ENCODE measurements at regions not wholly inside any gene's neighbourhood (a gene's known extent, or its start where the extent isn't known, plus 50 kb on each side); places are given as distances from the start of the nearest gene placed in this dataset.

GRCh38 chrX:69284491-69284890 lies 119.2 kb upstream of the PJA1 start:
- no peak overlapping the region for H2BK5ac ChIP-seq (ENCODE audit: insufficient read length, low read length)
- no peak overlapping the region for H2BK12ac ChIP-seq (ENCODE audit: insufficient read length, low read depth, low read length)
- no peak overlapping the region for H2BK20ac ChIP-seq (ENCODE audit: low read depth, low read length, poor library complexity, severe bottlenecking)
- no peaks in the 10 kb centered on the region for H3K79me1 ChIP-seq (ENCODE audit: insufficient read depth, low read depth, low read length, poor library complexity, severe bottlenecking)
- no peak overlapping the region for H3K27ac ChIP-seq (ENCODE audit: insufficient read length, low read depth, low read length)
- DNase-seq = no peak
- H3K9me3 Mint-ChIP-seq = peaks cover 76 to 88% of the 10 kb centered on the region in 2 experiments
- TF ChIP-seq CTCF (conservative IDR thresholded peaks at IDR 0.05) = no peak
- H3K79me2 ChIP-seq (ENCODE audit: insufficient read depth, low read length) = no peaks in the 10 kb centered on the region
- no peak overlapping the region for H4K5ac ChIP-seq (ENCODE audit: insufficient read length, low read depth, low read length)
- H3K23me2 ChIP-seq (ENCODE audit: insufficient read length, low read depth, low read length, poor library complexity, severe bottlenecking) = no peaks in the 10 kb centered on the region
- no peak overlapping the region for H3K23ac ChIP-seq (ENCODE audit: insufficient read length, low read depth, low read length)
- WGBS (ENCODE audit: extremely low coverage, insufficient read length, low lambda C conversion rate) = no CpG with 5 or more reads among the region's 8 CpGs
- no peak overlapping the region for H2AK5ac ChIP-seq (ENCODE audit: insufficient read length, low read length)
- H2BK120ac ChIP-seq (ENCODE audit: low read depth, low read length, poor library complexity, severe bottlenecking) = no peak overlapping the region
- H4K8ac ChIP-seq (replicated peaks; ENCODE audit: insufficient read length, low read depth, low read length) = no peak overlapping the region
- no peak overlapping the region for H3K4me3 Mint-ChIP-seq
- peaks cover 0 to 3% (median 3%) of the 10 kb centered on the region in 3 experiments; a peak in 4 of 7 replicates for H3K36me3 Mint-ChIP-seq (ENCODE audit: insufficient read depth in 1 of 3, low read depth in 3 of 3)
- H3K27me3 Mint-ChIP-seq (ENCODE audit: low read depth) = peaks cover 100% of the 10 kb centered on the region
- H3K4ac ChIP-seq (ENCODE audit: low read depth, low read length) = no peak overlapping the region
- H3K27ac Mint-ChIP-seq = no peak overlapping the region
- no peak overlapping the region for H3K9ac ChIP-seq (ENCODE audit: extremely low read depth, insufficient read length, low read length)
- H2BK15ac ChIP-seq (ENCODE audit: low read depth, low read length) = no peak overlapping the region
- H3K14ac ChIP-seq (ENCODE audit: insufficient read depth, low read length) = no peak overlapping the region
- peaks cover 7% of the 10 kb centered on the region for H3K9me3 ChIP-seq (ENCODE audit: control insufficient read depth, low read depth, low read length)
- H3K56ac ChIP-seq (ENCODE audit: insufficient read length, low read depth, low read length) = no peak overlapping the region
- H3K27me3 ChIP-seq (ENCODE audit: insufficient read depth, low read length) = peaks cover 28% of the 10 kb centered on the region
- no peaks in the 10 kb centered on the region for H4K20me1 ChIP-seq (ENCODE audit: control insufficient read depth, insufficient read depth, insufficient read length)
- no peak overlapping the region for H2AFZ ChIP-seq (ENCODE audit: low read length)
- no peaks in the 10 kb centered on the region for H3K4me1 ChIP-seq (ENCODE audit: insufficient read depth, low read length)
- no peak overlapping the region for H3K18ac ChIP-seq (ENCODE audit: insufficient read length, low read depth, low read length)
- no peak overlapping the region for H4K91ac ChIP-seq (ENCODE audit: insufficient read length, low read depth, low read length)
- H3T11ph ChIP-seq (ENCODE audit: low read length) = no peak overlapping the region
- no peak overlapping the region for H3K4me2 ChIP-seq (ENCODE audit: insufficient read depth, insufficient read length, low read length)
- peaks cover 12 to 28% of the 10 kb centered on the region in 2 experiments for H3K4me1 Mint-ChIP-seq
